GM13976 (cell line): ENCODE measurements at regions not wholly inside any gene's neighbourhood (a gene's known extent, or its start where the extent isn't known, plus 50 kb on each side); places are given as distances from the start of the nearest gene placed in this dataset.

Source experiments
- DNase-seq: peaks from one replicate; pipeline ENCODE4 v3.0.0; 2012; ENCODE audit warnings: low spot score
- in situ Hi-C: fragments of 300-500 bp; cut with MboI; formaldehyde crosslinking; loops from one replicate; pipeline ENCODE4 v1.12.0; 2022; ENCODE audit warnings: low sequenced_read_pairs, mixed read lengths, inconsistent platforms; ENCODE audit not compliant: unreplicated experiment
- TF ChIP-seq, protein P1 (sequence below): IDR thresholded peaks from 2 replicates; pipeline ENCODE4 v1.5.1; 2012; ENCODE audit warnings: borderline replicate concordance, mild to moderate bottlenecking; ENCODE audit not compliant: insufficient read depth; ENCODE audit errors: extremely low read depth, missing control alignments, control extremely low read depth

DNA sequence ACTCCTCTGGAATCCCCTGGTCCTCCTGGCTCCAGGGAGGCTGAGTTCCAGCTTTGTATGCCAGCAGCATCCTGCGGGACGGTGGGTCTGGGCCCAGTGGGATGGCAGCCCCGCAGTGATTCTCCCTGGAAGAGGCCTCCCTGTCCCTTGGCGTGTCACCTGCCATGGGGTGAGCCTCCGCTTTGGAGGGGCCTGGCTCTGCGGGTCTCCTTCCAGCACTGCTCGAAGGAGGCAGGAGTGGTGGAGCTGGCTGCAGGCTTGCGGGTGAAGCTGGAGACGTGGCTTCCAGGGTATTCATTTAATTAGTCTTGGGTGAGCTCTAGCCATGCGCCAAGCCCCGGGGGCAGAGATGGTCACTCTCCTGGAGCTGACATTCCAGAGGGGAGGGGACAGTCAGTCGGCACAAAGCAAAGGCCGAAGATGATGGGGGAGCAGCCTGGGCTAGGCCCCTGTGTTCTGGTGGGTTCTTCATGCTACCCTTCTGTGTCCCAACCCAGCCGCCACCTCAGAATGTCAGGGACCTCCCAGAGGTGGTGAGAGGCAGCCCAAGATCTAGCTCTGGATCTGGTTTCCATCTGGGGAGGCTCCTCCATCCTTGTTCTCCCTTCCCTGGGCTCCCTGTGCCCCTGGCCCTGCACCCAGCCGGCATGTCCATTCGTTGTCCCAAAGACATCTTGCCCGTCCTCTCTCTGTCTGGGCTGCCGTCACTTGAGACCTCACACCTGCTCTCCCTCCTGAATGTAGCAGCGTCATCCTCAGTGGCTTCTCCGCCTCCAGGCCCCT, 1332.5 kb downstream of the BRD1 start:
- TF ChIP-seq, protein P1, sequence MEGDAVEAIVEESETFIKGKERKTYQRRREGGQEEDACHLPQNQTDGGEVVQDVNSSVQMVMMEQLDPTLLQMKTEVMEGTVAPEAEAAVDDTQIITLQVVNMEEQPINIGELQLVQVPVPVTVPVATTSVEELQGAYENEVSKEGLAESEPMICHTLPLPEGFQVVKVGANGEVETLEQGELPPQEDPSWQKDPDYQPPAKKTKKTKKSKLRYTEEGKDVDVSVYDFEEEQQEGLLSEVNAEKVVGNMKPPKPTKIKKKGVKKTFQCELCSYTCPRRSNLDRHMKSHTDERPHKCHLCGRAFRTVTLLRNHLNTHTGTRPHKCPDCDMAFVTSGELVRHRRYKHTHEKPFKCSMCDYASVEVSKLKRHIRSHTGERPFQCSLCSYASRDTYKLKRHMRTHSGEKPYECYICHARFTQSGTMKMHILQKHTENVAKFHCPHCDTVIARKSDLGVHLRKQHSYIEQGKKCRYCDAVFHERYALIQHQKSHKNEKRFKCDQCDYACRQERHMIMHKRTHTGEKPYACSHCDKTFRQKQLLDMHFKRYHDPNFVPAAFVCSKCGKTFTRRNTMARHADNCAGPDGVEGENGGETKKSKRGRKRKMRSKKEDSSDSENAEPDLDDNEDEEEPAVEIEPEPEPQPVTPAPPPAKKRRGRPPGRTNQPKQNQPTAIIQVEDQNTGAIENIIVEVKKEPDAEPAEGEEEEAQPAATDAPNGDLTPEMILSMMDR: no peak
- in situ Hi-C loops: loop anchor here (25.0 kb wide), 1 partner anchor 1283 kb away; no protein-coding TSS in a partner anchor
- no peak for DNase-seq

DNA sequence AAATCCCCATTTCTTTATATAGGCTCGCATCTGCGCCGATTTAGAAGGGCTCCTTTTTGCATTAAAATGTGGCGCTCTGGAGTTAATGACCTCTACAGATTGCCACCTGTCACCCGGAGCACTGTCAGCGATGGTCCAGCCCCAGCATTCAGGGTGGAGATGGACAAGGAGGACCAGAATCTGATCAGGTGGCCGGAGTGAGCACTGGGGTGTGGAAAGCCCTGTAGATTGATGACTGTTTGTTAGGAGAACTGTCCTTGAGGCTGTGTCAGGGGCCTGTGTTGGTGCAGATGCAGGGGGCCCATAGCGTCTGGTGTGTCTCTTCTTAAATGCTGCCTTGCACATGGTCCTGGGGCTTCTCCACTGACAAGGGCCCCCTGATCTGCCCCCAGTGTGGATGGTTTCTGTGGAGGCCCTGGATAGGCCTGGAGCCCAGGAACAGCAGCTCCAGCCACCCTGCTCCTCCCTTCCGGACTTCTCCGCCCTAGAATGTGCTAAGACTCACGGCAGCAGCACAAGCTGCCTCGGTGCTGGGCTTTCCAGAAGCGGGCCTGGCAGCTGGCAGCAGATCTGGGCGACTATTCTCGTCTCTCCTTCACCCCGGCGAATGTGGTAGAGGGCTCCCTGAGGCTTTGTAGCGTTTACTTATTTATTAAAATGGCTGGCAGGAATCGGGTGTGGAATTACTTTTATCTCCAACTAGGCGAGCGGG, 1333.3 kb downstream of the BRD1 start:
- in situ Hi-C loops: loop anchor here (25.0 kb wide), 1 partner anchor 1282 kb away; no protein-coding TSS in a partner anchor
- no peak for DNase-seq
- TF ChIP-seq, protein P1: no peak

DNA sequence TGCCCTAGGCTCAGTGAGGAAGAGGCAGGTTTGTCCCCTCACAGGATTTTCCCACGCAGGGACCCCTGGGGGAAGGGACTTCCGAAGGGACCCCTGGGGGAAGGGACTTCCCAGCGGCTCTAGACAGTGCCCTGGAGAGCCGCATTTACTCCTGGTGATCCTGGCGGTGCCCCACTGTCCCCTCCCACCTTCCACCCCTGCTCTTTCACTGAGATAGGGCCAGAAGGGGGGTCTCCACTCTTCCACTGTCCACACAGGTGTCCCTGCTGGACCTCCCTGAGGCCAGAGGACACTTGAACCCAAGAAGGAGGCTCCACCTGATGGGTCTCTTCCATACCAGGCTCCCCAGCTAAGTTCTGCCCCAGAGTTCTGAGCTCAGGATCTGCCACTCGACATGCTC, 1333.9 kb downstream of the BRD1 start:
- TF ChIP-seq, protein P1: no peak
- in situ Hi-C loops: loop anchor here (25.0 kb wide), 1 partner anchor 1281 kb away; no protein-coding TSS in a partner anchor
- no peak for DNase-seq

DNA sequence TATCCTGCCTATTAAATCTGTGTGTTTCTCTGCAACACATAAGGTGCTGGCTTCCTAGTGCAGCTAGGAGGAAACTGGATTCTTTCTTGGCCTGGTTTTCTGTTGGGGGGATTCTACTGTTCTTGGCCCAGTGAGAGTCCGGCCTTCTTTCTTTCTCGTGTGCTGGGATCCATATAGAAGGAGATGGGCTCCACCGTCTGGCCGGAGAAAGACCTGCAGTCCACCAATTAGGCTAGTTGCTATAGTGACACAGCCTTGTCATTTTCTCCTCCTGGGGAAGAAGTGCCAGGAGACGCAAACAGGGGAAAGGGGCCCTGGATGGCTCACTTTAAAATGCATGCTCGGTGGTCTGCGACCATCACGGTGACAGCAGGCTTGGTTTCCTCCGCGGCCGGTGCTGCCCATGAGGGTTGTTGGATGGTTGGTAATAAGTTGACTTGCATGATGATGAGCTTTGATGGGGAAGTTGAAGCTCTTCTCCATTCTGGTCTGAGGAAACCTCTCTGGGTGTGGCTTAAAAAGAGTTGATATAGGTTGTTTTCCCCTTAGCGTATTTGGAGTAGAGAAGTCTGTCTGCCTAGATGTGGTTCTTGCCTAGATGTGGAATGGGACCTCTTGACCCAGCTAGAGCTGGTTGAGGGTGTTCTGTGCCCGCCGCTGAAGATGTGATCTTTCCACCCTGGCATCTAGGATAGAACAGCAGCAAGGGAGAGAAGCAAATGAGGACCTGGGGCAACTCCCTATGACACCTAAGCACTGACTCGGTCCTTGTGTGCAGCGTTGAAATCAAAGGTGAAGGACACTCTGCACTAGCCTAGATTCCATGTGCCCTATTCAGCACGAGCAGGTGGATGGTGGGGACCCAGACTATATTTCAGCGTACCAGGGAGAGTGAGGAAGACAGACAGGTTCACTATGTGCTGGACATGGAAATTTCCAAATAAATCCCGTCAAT, 1335.0 kb downstream of the BRD1 start:
- in situ Hi-C loops: loop anchor here (25.0 kb wide), 1 partner anchor 1280 kb away; no protein-coding TSS in a partner anchor
- TF ChIP-seq, protein P1: peak; percentile 75
- peak; percentile 81 for DNase-seq

- DNase-seq: no peak
- TF ChIP-seq, protein P1: no peak
- in situ Hi-C loops: loop anchor here (25.0 kb wide), 1 partner anchor 1279 kb away; no protein-coding TSS in a partner anchor
Measured at GRCh38 chr22:48491451-48491941, 1336.2 kb downstream of the BRD1 start.
